HUES48 (cell line): ENCODE measurements at regions not wholly inside any gene's neighbourhood (a gene's known extent, or its start where the extent isn't known, plus 50 kb on each side); places are given as distances from the start of the nearest gene placed in this dataset.

Experiments
- H3K27ac ChIP-seq: one replicate; pipeline ENCODE4 v1.7.0; 2013; ENCODE audit warnings: low read depth, low read length, inconsistent platforms
- H3K27me3 ChIP-seq: 2 replicates; pipeline ENCODE4 v1.6.1; 2013; ENCODE audit warnings: mild to moderate bottlenecking, low read length; ENCODE audit not compliant: control insufficient read depth, insufficient read depth
- H3K36me3 ChIP-seq: 2 replicates; pipeline ENCODE4 v1.6.1; 2013; ENCODE audit warnings: low read length; ENCODE audit not compliant: control insufficient read depth, insufficient read depth
- H3K4me1 ChIP-seq: 2 replicates; pipeline ENCODE4 v1.6.1; 2013; ENCODE audit warnings: mild to moderate bottlenecking, low read length; ENCODE audit not compliant: control insufficient read depth, insufficient read depth
- H3K4me3 ChIP-seq: 2 replicates; pipeline ENCODE4 v1.5.1; 2013; ENCODE audit warnings: mild to moderate bottlenecking, low read depth, low read length
- H3K9ac ChIP-seq: 2 replicates; pipeline ENCODE4 v1.6.1; 2013; ENCODE audit warnings: mild to moderate bottlenecking, low read depth, low read length, moderate library complexity
- H3K9me3 ChIP-seq: 2 replicates; pipeline ENCODE4 v1.6.1; 2013; ENCODE audit warnings: low read length; ENCODE audit not compliant: control insufficient read depth, insufficient read depth

- Histone ChIP-seq H3K27ac (no peak overlapping the region), H3K36me3 (no peaks in the 10 kb centered on the region), H3K4me3 (no peak overlapping the region), H3K9me3 (peaks cover 100% of the 10 kb centered on the region), H3K9ac (no peak overlapping the region), H3K4me1 (no peaks in the 10 kb centered on the region), H3K27me3 (no peaks in the 10 kb centered on the region)
Measured at GRCh38 chrX:81728622-81729021, 526.7 kb downstream of the SH3BGRL start.

- H3K9me3 ChIP-seq: peaks cover 95% of the 10 kb centered on the region
- H3K27ac ChIP-seq: no peak overlapping the region
- no peak overlapping the region for H3K9ac ChIP-seq
- H3K36me3 ChIP-seq: no peaks in the 10 kb centered on the region
- H3K4me1 ChIP-seq: no peaks in the 10 kb centered on the region
- H3K4me3 ChIP-seq: no peak overlapping the region
- no peaks in the 10 kb centered on the region for H3K27me3 ChIP-seq
Measured at GRCh38 chrX:81729269-81729777, 527.4 kb downstream of the SH3BGRL start.

GRCh38 chrX:81779701-81780100, 577.8 kb downstream of the SH3BGRL start:
- Histone ChIP-seq H3K27me3 (no peaks in the 10 kb centered on the region), H3K27ac (no peak overlapping the region), H3K4me1 (no peaks in the 10 kb centered on the region), H3K9me3 (peaks cover 90% of the 10 kb centered on the region), H3K9ac (no peak overlapping the region), H3K36me3 (no peaks in the 10 kb centered on the region), H3K4me3 (no peak overlapping the region; the same call in 1 of the 2 replicates)

- Histone ChIP-seq H3K4me1 (no peaks in the 10 kb centered on the region), H3K27me3 (no peaks in the 10 kb centered on the region)
Measured at GRCh38 chrX:81791086-81791485, 589.2 kb downstream of the SH3BGRL start.

More at GRCh38 chrX:81791086-81791485, 589.2 kb downstream of the SH3BGRL start:
- H3K9ac ChIP-seq: no peak overlapping the region
- no peak overlapping the region for H3K4me3 ChIP-seq
- peaks cover 58% of the 10 kb centered on the region for H3K9me3 ChIP-seq
- H3K36me3 ChIP-seq: no peaks in the 10 kb centered on the region
- H3K27ac ChIP-seq: no peak overlapping the region
